Mononuclear cell (primary cell): ENCODE measurements at regions not wholly inside any gene's neighbourhood (a gene's known extent, or its start where the extent isn't known, plus 50 kb on each side); places are given as distances from the start of the nearest gene placed in this dataset.

Experiments
- H3K27me3 ChIP-seq: 2 replicates; pipeline ENCODE4 v1.6.0; 2011; ENCODE audit warnings: low read length, control low read depth; ENCODE audit not compliant: insufficient read depth
- H3K4me1 ChIP-seq: 2 replicates; pipeline ENCODE4 v1.5.1; 2011; ENCODE audit warnings: mild to moderate bottlenecking, low read length, control low read depth; ENCODE audit not compliant: insufficient read depth
- H3K4me3 ChIP-seq: 2 replicates; pipeline ENCODE4 v1.5.1; 2011; ENCODE audit warnings: mild to moderate bottlenecking, low read length, moderate library complexity
- H3K9me3 ChIP-seq: 2 replicates; pipeline ENCODE4 v1.5.1; 2011; ENCODE audit warnings: low read depth, mild to moderate bottlenecking, control low read depth, low read length

DNA sequence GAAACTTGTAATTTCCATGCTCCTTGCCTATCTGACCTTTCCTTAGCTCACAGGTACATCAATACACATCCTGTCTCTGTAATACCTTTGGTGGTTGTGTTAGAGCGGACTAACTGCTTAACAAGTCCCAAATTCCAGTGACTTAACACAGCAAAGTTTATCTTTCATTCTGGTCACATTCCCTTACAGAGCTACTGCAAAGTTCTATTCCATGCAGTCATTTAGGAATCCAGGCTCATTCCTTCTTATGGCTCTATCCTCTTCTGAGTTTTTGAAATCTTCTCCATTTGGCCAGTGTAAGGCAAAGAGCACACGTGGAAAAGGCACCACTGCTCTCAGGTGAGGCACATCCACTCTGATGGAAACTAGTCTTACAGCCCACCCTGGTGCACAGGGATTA lies 238.6 kb upstream of the ANKRD55 start:
- Histone ChIP-seq H3K27me3 (no peaks in the 10 kb centered on the region), H3K9me3 (no peaks in the 10 kb centered on the region), H3K4me1 (peaks cover 13% of the 10 kb centered on the region), H3K4me3 (no peak overlapping the region)

DNA sequence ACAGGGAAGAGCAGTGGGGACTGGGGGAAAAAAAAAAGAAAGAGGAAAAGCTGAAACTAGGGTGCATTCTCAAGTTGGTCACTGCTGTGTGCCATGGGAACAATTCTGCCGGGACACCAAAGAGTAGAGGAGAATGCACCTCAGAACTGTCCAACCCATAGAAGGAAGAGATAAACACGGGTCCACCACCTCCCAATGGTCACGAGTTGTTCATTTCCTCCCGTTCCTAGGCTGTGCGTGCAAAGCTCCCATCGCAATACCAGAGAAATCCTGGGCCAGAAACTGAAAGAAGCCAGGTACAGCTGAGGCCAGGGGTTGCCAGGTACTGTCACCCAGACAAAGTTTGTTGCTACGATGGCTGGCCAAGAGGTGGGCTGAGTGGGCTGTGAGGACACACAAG lies 236.9 kb upstream of the ANKRD55 start:
- no peaks in the 10 kb centered on the region for H3K9me3 ChIP-seq
- H3K4me1 ChIP-seq: peaks cover 19% of the 10 kb centered on the region
- H3K4me3 ChIP-seq: no peak overlapping the region
- H3K27me3 ChIP-seq: no peaks in the 10 kb centered on the region

DNA sequence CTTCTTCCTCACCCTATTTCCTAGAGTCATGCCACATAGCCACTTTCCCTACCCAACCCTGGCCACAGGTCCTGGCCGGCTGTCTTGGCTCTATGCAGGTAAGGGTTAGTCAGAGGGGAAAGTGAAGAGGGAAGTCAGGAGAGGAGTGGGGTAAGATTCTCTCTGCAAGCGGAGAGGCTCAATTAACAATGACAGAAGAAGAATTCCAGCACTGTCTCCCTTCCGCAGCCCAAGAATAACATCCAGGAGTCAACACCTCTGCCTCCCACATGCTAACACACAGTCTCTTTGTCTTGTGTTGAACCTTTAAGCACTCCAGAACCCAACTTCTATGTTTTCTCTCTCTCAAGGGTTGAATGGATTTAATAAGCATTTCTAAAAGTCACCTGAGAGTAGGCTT lies 235.1 kb upstream of the ANKRD55 start:
- no peaks in the 10 kb centered on the region for H3K9me3 ChIP-seq
- no peaks in the 10 kb centered on the region for H3K27me3 ChIP-seq
- H3K4me1 ChIP-seq: peaks cover 23% of the 10 kb centered on the region
- H3K4me3 ChIP-seq: no peak overlapping the region

DNA sequence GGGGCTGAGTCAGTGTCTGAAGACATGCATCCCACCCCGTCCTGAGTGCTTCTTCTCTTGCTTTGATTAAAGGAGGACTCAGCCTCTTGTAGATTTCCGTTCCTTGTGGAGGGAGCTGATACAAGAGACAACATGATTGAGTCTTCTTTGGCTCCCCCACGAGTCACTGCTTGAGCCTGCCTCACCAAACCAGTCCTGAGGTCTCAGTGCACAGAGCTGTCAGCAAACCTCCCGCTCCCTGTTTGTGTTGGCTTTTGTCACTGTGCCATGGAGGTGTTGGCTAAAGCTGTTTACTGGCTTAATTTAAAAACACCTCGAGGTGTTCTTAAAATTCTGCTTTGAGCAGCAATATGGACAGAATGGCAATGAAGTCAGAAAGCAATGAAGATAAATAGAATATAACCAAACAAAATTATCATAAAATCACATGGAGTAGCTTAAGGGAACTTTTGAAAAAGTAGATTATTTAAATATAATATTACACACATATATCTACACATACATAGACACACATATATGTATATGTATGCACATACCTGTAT lies 234.1 kb upstream of the ANKRD55 start:
- H3K27me3 ChIP-seq: no peaks in the 10 kb centered on the region
- no peak overlapping the region for H3K4me3 ChIP-seq

DNA sequence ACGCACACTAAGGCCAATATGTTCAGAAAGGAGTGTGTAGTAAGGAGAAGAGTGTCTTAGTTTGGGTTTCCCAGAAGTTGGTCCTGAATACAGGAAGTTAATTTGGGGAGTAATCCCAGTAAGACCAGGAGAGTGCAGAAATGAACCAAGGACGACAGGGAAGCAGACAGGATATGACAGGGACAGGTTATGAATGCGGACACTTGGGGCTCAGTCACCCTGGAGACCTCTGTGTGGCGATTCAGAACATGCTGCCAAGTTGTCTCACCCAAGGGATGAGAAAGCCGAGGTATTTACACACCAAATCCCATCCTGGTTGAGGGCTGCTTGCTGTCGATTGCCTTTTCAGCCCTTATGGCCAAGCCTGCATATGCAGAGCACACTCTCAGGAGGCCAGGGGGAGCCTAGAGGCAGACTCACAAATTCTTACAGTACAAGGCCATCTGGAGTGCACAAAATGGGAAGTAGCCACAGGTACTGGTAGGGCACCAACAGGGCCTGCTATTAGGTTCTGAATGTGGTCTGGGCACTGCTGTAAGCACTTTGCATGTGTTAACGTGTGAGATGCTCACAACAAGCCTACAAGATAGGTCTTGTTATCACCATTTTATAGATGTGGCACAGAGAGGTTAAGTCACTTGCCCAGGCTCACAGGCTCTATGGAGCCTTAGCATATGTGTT lies 233.1 kb upstream of the ANKRD55 start:
- no peak overlapping the region for H3K4me3 ChIP-seq
- no peaks in the 10 kb centered on the region for H3K27me3 ChIP-seq
- H3K9me3 ChIP-seq: no peaks in the 10 kb centered on the region
- peaks cover 23% of the 10 kb centered on the region for H3K4me1 ChIP-seq

More for the DNA sequence above, 234.1 kb upstream of the ANKRD55 start:
- Histone ChIP-seq H3K9me3 (no peaks in the 10 kb centered on the region), H3K4me1 (peaks cover 23% of the 10 kb centered on the region)

DNA sequence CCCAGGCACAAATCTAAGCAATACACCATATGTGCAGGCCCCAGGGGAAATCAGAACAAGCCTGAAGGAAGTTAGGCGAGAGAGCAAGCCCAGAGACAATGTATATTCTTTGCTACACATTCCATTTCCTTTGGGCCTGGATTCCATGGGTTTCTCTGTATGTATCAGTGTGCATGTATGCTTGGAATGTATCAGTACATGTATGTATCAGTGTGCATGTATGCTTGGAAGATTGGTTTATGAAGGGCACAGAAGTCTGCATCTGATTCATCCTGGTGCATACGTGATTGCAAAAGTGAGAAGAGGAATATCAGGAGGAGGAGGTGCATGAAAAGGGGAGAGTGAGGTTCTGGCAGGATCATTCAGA lies 232.6 kb upstream of the ANKRD55 start:
- Histone ChIP-seq H3K9me3 (no peaks in the 10 kb centered on the region), H3K4me3 (no peak overlapping the region), H3K4me1 (peaks cover 23% of the 10 kb centered on the region), H3K27me3 (no peaks in the 10 kb centered on the region)

DNA sequence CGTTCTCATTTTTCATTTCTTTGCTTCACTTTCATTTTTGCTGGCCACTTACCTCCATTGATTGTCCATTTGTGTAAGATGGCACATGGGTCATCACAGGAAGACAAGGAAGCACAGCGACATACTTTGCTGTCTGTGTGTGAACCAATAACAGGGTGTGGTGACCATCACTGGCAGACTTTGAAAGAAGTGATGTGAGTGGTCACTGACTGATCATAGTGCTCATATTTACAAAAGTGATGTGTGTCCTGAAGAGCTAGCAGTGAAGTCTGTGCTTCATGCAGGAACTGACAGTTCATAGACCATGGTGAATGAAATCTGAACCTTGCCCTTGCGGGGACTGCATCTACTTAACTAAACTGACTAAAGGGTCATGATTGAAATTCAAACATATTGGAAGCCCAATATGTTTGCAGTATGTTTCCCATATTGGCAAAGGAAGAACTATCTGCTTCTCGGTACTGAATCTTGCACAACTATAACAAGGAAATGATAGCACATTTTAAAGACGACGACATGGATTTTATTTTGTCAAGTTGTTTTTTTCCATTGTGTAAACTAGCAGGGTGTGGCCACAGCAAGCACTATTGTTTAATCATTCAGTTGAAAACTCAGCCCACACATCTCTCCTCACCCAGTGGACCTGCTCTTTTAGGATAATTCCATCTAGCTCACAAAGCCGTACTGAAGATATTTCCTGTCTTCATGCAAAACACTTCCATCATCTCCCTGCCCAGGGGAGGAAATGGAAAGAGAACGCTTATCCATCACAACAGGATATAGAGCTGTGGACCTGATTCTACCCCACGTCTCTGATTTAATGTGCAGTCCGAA lies 232.0 kb upstream of the ANKRD55 start:
- Histone ChIP-seq H3K27me3 (no peaks in the 10 kb centered on the region), H3K4me1 (peaks cover 23% of the 10 kb centered on the region), H3K4me3 (no peak overlapping the region), H3K9me3 (no peaks in the 10 kb centered on the region)

DNA sequence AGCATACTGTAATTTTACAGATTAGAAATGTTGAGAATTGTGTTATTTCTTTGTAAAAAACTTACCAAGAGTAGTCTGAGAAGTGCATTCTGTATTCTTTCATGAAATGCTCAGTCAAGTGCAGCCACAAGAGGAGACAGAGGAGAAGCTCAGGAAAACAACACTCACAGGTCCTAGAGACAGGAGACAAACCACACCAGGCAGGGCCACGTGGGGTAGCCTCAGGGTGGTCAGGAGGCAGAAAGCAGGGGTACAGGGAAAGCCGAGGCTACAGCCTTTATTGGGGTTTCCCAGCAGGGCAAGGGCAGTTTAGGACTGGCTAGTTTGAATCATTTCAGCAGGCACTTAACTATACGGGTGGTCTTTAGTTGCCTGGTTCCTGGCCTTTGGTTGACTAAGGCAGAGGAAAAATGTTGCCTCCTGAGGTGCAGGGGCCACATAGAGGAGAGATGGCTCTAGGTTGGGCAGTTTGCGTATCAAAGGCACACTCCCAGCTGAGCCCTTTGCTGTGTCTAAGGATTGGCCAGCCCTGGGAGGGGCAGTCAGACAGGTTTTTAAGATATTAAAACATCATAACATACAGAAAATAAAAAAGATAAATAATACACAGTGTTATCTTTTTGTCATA lies 230.9 kb upstream of the ANKRD55 start:
- Histone ChIP-seq H3K4me3 (no peak overlapping the region), H3K27me3 (no peaks in the 10 kb centered on the region), H3K4me1 (peaks cover 23% of the 10 kb centered on the region), H3K9me3 (no peaks in the 10 kb centered on the region)

DNA sequence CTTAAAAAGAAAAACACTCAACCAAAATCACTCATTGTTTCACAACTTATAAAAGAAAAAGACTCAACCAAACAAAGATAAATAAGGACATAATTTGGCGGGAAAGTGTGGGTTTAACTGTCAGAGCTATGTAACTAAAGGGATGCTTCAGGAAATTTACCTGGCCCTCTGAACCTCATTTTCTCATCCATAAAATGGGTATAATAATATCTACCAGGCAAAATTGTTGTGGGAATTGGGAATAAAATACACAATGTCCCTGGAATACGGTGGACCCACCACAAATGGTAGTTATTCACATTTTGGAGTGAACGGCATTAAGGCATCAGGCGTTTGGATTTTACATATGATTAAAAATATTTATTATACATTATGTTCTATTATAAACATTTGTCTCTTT lies 228.5 kb upstream of the ANKRD55 start:
- Histone ChIP-seq H3K27me3 (no peaks in the 10 kb centered on the region), H3K4me1 (peaks cover 20% of the 10 kb centered on the region), H3K4me3 (no peak overlapping the region), H3K9me3 (no peaks in the 10 kb centered on the region)

DNA sequence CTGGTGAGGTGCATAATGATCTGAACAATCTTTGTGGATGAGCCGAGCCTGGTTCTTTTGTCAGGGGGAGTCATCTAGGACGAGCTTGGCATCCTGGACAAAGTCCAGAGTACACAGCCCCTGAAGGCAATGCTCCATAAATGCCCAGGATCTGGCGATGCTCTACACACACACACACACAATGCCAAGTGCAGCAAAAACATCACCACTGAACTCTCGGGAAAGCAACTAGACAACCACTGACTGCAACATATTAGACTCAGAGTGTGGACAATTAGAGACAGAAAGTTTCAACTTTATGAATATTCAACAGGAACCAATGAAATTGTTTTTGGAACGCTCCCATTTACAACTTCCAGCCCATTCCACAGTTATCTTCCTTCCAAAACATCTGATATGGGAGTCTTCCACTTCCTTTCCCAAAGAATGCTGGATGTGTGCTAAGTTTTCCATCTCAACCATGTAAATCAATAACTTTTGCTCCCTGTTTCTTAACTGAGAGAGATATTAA lies 227.6 kb upstream of the ANKRD55 start:
- no peaks in the 10 kb centered on the region for H3K9me3 ChIP-seq
- H3K4me1 ChIP-seq: peaks cover 12% of the 10 kb centered on the region
- no peaks in the 10 kb centered on the region for H3K27me3 ChIP-seq
- H3K4me3 ChIP-seq: no peak overlapping the region

DNA sequence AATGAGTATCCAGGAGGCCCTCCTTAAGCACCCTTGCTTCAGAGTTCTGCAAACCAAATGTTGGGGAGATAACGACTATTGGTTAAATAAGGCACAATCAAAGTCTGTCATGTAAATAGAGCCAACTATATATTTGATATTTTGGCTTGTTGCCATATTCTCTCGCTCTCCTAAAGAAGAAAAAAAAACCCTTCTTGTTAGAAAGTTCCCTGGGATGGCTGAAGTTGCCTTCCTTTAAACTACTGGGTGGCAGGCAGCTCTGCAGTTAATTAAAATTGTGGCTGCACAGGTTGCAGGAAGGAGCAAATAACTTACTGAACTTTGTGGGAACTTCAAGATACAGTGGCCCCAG lies 227.0 kb upstream of the ANKRD55 start:
- Histone ChIP-seq H3K4me1 (peaks cover 6% of the 10 kb centered on the region), H3K27me3 (no peaks in the 10 kb centered on the region), H3K9me3 (no peaks in the 10 kb centered on the region), H3K4me3 (no peak overlapping the region)

DNA sequence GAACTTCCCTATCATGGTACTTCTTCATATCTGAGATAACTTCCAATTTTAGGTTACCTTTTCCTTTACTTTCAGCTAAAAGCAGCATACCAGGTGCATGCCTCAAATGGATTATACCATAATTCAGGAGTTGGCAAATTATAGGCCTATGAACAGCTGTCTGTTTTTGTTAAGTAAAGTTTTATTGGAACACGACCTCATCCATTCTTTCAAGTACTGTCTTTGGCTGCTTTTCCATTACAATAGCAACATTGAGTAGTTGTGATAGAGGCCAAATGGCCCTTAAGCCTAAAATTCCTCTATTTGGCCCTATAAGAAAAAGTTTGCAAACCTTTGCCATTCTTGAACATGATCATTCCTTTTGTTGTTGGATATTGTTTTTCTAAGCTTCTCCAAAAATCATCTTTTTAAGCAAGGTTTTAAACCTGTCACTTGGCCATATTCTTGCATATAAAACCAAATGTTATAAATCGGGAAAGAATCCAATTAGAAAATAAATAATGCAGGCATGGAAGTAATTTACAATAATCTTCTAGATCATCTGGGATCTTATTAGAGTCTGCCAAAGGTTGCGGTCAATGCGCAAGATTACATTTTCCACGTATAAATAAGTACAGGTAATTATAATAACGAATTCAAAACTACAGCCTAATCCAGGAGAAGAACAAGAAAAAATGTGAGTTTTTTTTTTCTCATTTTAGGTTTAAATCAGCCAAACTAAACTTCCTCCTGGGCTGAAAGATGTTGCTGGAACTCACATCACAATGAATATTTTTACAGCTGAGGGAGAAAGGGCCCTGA lies 226.5 kb upstream of the ANKRD55 start:
- H3K9me3 ChIP-seq: no peaks in the 10 kb centered on the region
- peaks cover under 1% of the 10 kb centered on the region for H3K4me1 ChIP-seq
- H3K4me3 ChIP-seq: no peak overlapping the region
- no peaks in the 10 kb centered on the region for H3K27me3 ChIP-seq

DNA sequence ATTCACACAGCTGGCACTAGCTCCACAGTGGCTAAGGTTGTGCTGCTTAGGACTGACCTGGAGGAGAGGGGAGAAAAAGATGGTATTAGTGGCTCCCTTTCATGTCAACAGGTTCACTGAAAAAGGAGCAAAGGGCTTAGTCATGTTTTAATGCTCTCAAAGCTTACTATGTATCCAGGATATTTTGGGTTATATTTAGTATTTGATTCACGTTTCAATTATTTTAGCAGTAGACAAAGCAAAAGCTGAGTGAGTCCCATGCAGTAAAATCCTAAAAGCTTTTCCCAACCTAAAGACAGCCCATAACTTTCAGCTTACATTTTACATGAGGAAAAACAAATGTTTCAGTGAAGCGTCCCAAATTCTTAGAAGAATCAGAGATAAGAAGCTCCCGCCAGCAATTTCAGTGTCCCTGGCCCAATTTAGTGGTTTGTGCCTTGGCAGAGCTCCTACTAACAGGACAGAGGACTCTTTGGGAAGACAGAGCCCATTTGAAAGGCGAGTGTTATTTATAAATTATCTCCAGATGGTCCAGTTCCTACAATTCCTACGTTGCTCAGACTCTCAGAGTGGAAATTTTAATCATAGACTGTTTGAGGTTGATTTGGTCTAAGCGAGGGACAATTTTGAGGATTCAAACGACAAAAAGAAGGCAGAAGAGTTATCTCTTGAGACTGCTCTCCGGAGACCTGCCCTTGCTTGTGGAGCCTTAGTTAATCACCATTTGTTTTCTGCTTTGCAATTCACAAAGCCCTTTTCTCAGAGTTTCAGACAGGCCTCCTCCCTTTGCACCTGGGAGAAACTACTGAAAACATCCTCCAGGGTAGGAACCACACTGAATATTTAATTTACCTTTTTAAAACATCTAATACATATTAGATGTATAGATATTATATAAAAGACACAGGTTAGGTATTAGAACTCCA lies 225.0 kb upstream of the ANKRD55 start:
- Histone ChIP-seq H3K27me3 (no peaks in the 10 kb centered on the region), H3K4me1 (peaks cover 5% of the 10 kb centered on the region), H3K9me3 (no peaks in the 10 kb centered on the region)

DNA sequence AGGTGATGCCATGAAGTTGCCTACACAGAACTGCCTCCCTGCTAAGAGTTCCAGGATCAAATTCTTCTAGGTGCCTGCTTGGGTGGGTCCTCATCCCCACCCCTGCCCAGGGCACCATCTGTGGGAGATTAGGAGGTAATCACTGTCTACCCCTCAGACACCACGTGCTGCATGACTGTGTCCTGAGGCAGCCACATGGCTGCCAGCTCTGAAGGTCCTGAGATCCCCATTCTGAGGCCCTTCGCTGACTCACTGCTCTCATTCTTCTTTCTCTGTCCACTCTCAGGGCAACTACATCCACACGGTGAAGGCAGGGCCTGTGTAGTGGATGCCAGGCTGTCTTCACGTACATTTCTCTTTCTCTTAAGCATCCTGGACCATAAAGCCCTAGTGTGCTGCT lies 222.9 kb upstream of the ANKRD55 start:
- Histone ChIP-seq H3K27me3 (no peaks in the 10 kb centered on the region), H3K9me3 (no peaks in the 10 kb centered on the region), H3K4me1 (peaks cover 5% of the 10 kb centered on the region), H3K4me3 (no peak overlapping the region)

More for the DNA sequence above, 225.0 kb upstream of the ANKRD55 start:
- H3K4me3 ChIP-seq: no peak overlapping the region
